IMR-90 (cell line): ENCODE measurements at regions not wholly inside any gene's neighbourhood (a gene's known extent, or its start where the extent isn't known, plus 50 kb on each side); places are given as distances from the start of the nearest gene placed in this dataset.

Experiments
- ATAC-seq: fragments of 200-7000 bp; cut with Tn5 transposase; 2 replicates; pipeline ENCODE4 v1.9.1; 2020; ENCODE audit warnings: low read depth, mild to moderate bottlenecking, moderate library complexity
- BruUV-seq: library from RNA; stranded (reverse); fragments of 400-500 nt; replicated peaks from 2 replicates; lab custom pipeline; 2021; lab: Mats Ljungman, UMichigan
- CTCF ChIA-PET: fragments of 300-600 bp; formaldehyde crosslinking; extraction: SDS; loops from one replicate; lab custom pipeline; 2021; ENCODE audit warnings: antibody characterized with exemption; lab: Yijun Ruan, JAX
- POLR2A ChIA-PET: fragments of 300-600 bp; sonication (Branson Sonifier 250); formaldehyde crosslinking; loops from one replicate; lab custom pipeline; 2022; ENCODE audit warnings: antibody characterized with exemption; ENCODE audit not compliant: unreplicated experiment; lab: Charles Lee
- DNase-seq: peaks from one replicate; pipeline ENCODE4 v3.0.0; 2013
- H2AFZ ChIP-seq: replicated peaks from 2 replicates; pipeline ENCODE3; 2013; ENCODE audit warnings: low read length, mild to moderate bottlenecking; ENCODE audit not compliant: poor library complexity
- H2AK5ac ChIP-seq: 2 replicates; pipeline ENCODE4 v1.6.1; 2013; ENCODE audit warnings: low read depth, low read length, inconsistent platforms
- H2AK9ac ChIP-seq: replicated peaks from 2 replicates; pipeline ENCODE3; 2013; ENCODE audit warnings: mild to moderate bottlenecking, low read depth, low read length, moderate library complexity; ENCODE audit not compliant: poor library complexity
- H2BK120ac ChIP-seq: 2 replicates; pipeline ENCODE4 v1.6.1; 2013; ENCODE audit warnings: low read depth, low read length, inconsistent platforms
- H2BK15ac ChIP-seq: 3 replicates; pipeline ENCODE4 v1.6.1; 2013; ENCODE audit warnings: low read depth, low read length, inconsistent platforms
- H2BK20ac ChIP-seq: 2 replicates; pipeline ENCODE4 v1.6.1; 2013; ENCODE audit warnings: low read depth, mild to moderate bottlenecking, inconsistent platforms, low read length, moderate library complexity
- H2BK5ac ChIP-seq: 2 replicates; pipeline ENCODE4 v1.6.1; 2013; ENCODE audit warnings: mild to moderate bottlenecking, low read depth, low read length, inconsistent platforms; ENCODE audit not compliant: poor library complexity, severe bottlenecking
- H3K14ac ChIP-seq: replicated peaks from 2 replicates; pipeline ENCODE4 v1.6.1; 2013; ENCODE audit warnings: low read depth, low read length, inconsistent platforms
- H3K18ac ChIP-seq: 2 replicates; pipeline ENCODE4 v1.6.1; 2013; ENCODE audit warnings: low read depth, low read length, control low read depth
- H3K23ac ChIP-seq: 2 replicates; pipeline ENCODE4 v1.6.1; 2013; ENCODE audit warnings: low read depth, low read length, inconsistent platforms
- H3K27ac ChIP-seq: 2 replicates; pipeline ENCODE4 v1.5.1; 2013; ENCODE audit warnings: mild to moderate bottlenecking, control low read depth, low read length; ENCODE audit not compliant: insufficient read depth
- H3K27me3 ChIP-seq: 2 replicates; pipeline ENCODE4 v1.6.1; 2013; ENCODE audit warnings: low read length; ENCODE audit not compliant: control insufficient read depth, insufficient read depth
- H3K36me3 ChIP-seq: 2 replicates; pipeline ENCODE4 v1.6.1; 2013; ENCODE audit warnings: low read length, mixed read lengths; ENCODE audit not compliant: control insufficient read depth, insufficient read depth
- H3K4ac ChIP-seq: 2 replicates; pipeline ENCODE4 v1.6.1; 2013; ENCODE audit warnings: low read depth, low read length, inconsistent platforms
- H3K4me1 ChIP-seq: 2 replicates; pipeline ENCODE4 v1.6.1; 2013; ENCODE audit warnings: low read length, mixed read lengths; ENCODE audit not compliant: control insufficient read depth, insufficient read depth
- H3K4me2 ChIP-seq: 2 replicates; pipeline ENCODE4 v1.6.1; 2013; ENCODE audit warnings: low read depth, mild to moderate bottlenecking, control low read depth, low read length, moderate library complexity
- H3K4me3 ChIP-seq: 2 replicates; pipeline ENCODE4 v1.5.1; 2013; ENCODE audit warnings: low read depth, mild to moderate bottlenecking, control low read depth, low read length, moderate library complexity; ENCODE audit not compliant: insufficient read depth
- H3K56ac ChIP-seq: 2 replicates; pipeline ENCODE4 v1.6.1; 2013; ENCODE audit warnings: low read length, inconsistent platforms; ENCODE audit not compliant: insufficient read depth; ENCODE audit errors: extremely low read depth
- H3K79me1 ChIP-seq, 2 experiments: 2 replicates each; pipeline ENCODE4 v1.6.1; 2013; ENCODE audit warnings: low read length in 2 of 2, inconsistent platforms in 1 of 2, low read depth in 1 of 2
- H3K9ac ChIP-seq: 2 replicates; pipeline ENCODE4 v1.6.1; 2013; ENCODE audit warnings: low read depth, low read length, control low read depth
- H3K9me1 ChIP-seq: 2 replicates; pipeline ENCODE4 v1.6.1; 2013; ENCODE audit warnings: low read length, inconsistent platforms; ENCODE audit not compliant: insufficient read depth
- H3K9me3 ChIP-seq: 2 replicates; pipeline ENCODE4 v1.6.1; 2013; ENCODE audit warnings: low read length; ENCODE audit not compliant: control insufficient read depth, insufficient read depth
- H4K20me1 ChIP-seq: 2 replicates; pipeline ENCODE4 v1.6.1; 2013; ENCODE audit warnings: low read length, inconsistent platforms; ENCODE audit not compliant: insufficient read depth
- H4K5ac ChIP-seq: 2 replicates; pipeline ENCODE4 v1.6.1; 2013; ENCODE audit warnings: mild to moderate bottlenecking, low read depth, low read length, control low read depth
- H4K8ac ChIP-seq, 2 experiments: 2 replicates each; pipeline ENCODE4 v1.6.1; 2013; ENCODE audit warnings: low read depth in 2 of 2, low read length in 2 of 2, control low read depth in 1 of 2, inconsistent platforms in 1 of 2
- H4K91ac ChIP-seq: 2 replicates; pipeline ENCODE4 v1.6.1; 2013; ENCODE audit warnings: low read depth, low read length, inconsistent platforms; ENCODE audit not compliant: insufficient read depth
- CEBPB ChIP-seq: IDR thresholded peaks from 2 replicates; pipeline ENCODE4 v1.6.1; 2012; ENCODE audit warnings: low read depth, low read length, improper control_type of control experiment
- MXI1 ChIP-seq: IDR thresholded peaks from 2 replicates; pipeline ENCODE4 v1.6.1; 2012; ENCODE audit warnings: low read depth, mild to moderate bottlenecking, low read length, moderate library complexity, borderline replicate concordance
- RAD21 ChIP-seq: IDR thresholded peaks from 2 replicates; pipeline ENCODE4 v1.6.1; 2012; ENCODE audit warnings: low read length, improper control_type of control experiment
- WGBS, 2 experiments: methylation state at CpG; one replicate each; pipeline versions ENCODE4 v1.1.5 to v1.1.7; 2013; ENCODE audit warnings: missing lambda C conversion rate in 2 of 2; ENCODE audit not compliant: insufficient read length in 1 of 2; ENCODE audit errors: extremely low coverage in 2 of 2; 5-methylcytosine and 5-hydroxymethylcytosine counted together
- dilution Hi-C: fragments of 300-500 bp; cut with HindIII; formaldehyde crosslinking; loops from one replicate; pipeline ENCODE4 v1.14.3; 2018; ENCODE audit warnings: low sequenced_read_pairs; ENCODE audit not compliant: unreplicated experiment
- in situ Hi-C: fragments of 300-500 bp; cut with MboI; formaldehyde crosslinking; loops from 3 replicates; pipeline ENCODE4 v1.14.3; 2019; ENCODE audit warnings: low sequenced_read_pairs, inconsistent platforms, mixed read lengths
- intact Hi-C: fragments of 100-400 bp; cut with micrococcal nuclease; formaldehyde crosslinking; loops from 2 replicates; pipeline ENCODE4 v1.10.0; 2022

- H2BK15ac ChIP-seq = no peak overlapping the region
- TF ChIP-seq CEBPB (no peak), MXI1 (no peak), RAD21 (no peak)
- no peak overlapping the region for H2BK5ac ChIP-seq
- intact Hi-C loops (no loop called here), dilution Hi-C loops (no loop called here), in situ Hi-C loops (no loop called here)
- no peak for ATAC-seq
- no peak overlapping the region for H3K9ac ChIP-seq
- no peak overlapping the region for H2BK20ac ChIP-seq
- no peak for DNase-seq
- H3K14ac ChIP-seq = no peak overlapping the region
- H3K9me1 ChIP-seq = no peaks in the 10 kb centered on the region
- no peak overlapping the region for H3K4me3 ChIP-seq
- H3K4ac ChIP-seq = no peak overlapping the region
- POLR2A ChIA-PET = no interaction called here
- H3K27me3 ChIP-seq = no peaks in the 10 kb centered on the region
- no peak overlapping the region for H2BK120ac ChIP-seq
- no peak overlapping the region for H4K5ac ChIP-seq
- peaks cover 3% of the 10 kb centered on the region; the same call in 1 of the 2 replicates for H3K9me3 ChIP-seq
- H2AFZ ChIP-seq = no peak overlapping the region
- no TSS peak for BruUV-seq
- H3K79me1 ChIP-seq = no peaks in the 10 kb centered on the region
- H3K4me2 ChIP-seq = no peak overlapping the region
- no peak overlapping the region for H3K56ac ChIP-seq
- H4K20me1 ChIP-seq = no peaks in the 10 kb centered on the region
- CTCF ChIA-PET = no interaction called here
- H4K91ac ChIP-seq = no peak overlapping the region
- no peak overlapping the region for H2AK9ac ChIP-seq
- H3K4me1 ChIP-seq = no peaks in the 10 kb centered on the region
- WGBS, 2 experiments = 6% methylated on average over 2 of the region's 3 CpGs; no CpG with 5 or more reads in 1 of the 2 experiments
- no peak overlapping the region for H3K23ac ChIP-seq
- no peak overlapping the region for H4K8ac ChIP-seq
- no peaks in the 10 kb centered on the region for H3K36me3 ChIP-seq
- H3K27ac ChIP-seq = no peak overlapping the region
- H3K18ac ChIP-seq = no peak overlapping the region
- no peak overlapping the region for H2AK5ac ChIP-seq
These were observed 128.9 kb upstream of the ASB18 start for GRCh38 chr2:236393101-236393500.
